Cerebellar cortex (tissue), 1 donor: ENCODE measurements at regions not wholly inside any gene's neighbourhood (a gene's known extent, or its start where the extent isn't known, plus 50 kb on each side); places are given as distances from the start of the nearest gene placed in this dataset.
"Not testable (repeated sequence)": the region's sequence is repeated elsewhere in the genome, so short reads cannot be mapped to it uniquely, and the experiment has no call there.

ENCODE experiments used
- DNase-seq: peaks from one replicate; pipeline ENCODE4 v3.0.0-alpha.2; 2015; ENCODE audit warnings: low spot score

DNA sequence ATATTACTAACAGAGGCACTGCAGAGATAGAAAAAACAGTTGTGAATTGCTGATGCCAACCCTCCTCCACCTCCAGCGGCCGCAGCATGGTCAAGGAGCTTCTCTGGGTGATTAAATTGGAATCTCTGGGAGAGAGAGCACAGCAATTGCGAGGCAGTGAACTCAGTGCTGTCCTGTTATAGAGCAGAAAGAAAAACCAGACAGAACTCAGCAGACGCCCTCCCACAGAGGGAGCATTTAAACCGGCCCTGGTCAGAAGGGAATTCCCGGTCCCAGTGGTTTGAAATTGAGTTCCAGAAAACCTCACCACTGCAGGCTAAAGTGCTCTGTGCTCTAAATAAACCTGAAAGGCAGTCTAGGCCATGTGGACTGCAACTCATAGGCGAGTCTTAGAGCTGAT is 175.4 kb downstream of the SQOR start:
- no peak for DNase-seq

DNA sequence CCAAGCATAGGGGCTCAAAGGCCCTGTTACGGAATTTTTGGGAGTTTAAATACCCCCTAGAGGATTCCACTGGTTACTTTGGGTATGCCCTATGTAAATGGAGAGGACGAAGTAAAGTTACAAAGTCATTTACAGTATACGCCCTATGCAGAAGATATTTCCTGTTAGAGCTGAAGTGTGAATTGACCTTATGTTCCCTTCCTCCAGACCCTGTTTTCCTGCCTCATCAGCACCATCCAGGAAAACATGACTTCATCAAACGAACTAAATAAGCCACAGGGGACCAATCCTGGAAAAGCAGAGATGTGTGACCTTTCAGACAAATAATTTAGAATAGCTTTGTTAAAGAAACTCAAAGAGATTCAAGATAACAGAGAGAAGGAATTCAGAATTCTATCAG is 177.4 kb downstream of the SQOR start:
- DNase-seq = no peak

DNA sequence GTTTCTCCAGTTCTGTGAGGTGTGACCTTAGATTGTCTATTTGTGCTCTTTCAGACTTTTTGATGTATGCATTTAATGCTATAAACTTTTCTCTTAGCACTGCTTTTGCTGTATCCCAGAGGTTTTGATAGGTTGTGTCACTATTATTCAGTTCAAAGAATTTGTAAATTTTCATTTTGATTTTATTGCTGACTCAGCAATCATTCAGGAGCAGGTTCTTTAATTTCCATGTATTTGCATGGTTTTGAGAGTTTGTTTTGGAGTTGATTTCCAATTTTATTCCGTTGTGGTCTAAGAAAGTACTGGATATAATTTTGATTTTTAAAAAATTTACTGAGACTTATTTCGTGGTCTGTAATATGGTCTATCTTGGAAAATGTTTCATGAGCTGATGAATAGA is 182.7 kb downstream of the SQOR start:
- DNase-seq = not testable (repeated sequence)

DNA sequence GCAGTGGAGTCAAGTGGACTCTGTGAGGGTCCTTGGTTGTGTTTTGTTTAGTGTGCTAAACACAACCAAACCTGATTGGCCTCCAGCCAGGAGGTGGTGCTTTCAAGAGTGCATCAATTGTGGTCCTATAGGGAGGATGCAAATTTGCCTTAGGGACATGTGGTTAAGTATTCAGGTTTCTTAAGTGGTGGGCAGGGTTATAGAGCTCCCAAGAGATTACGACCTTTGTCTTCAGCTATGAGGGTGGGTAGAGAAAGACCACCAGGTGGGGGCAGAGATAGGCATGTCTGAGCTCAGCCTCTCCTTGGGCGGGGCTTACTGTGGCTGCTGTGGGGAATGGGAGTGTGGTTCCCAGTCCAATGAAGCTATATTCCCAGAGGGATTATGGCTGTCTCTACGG is 186.6 kb downstream of the SQOR start:
- DNase-seq = no peak

DNA sequence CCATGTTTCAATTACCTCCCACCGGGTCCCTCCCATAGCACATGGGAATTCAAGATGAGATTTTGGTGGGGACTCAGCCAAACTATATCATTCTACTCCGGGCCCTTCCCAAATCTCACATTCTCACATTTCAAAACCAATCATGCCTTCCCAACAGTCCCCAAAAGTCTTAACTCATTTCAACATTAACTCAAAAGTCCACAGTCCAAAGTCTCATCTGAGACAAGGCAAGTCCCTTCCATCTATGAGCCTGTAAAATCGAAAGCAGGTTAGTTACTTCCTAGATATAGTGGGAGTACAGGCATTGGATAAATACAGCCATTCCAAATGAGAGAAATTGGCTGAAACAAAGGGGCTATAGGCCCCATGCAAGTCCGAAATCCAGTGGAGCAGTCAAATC is 188.1 kb downstream of the SQOR start:
- DNase-seq = not testable (repeated sequence)

- DNase-seq = no peak
Measured at GRCh38 chr15:45827275-45827674, 192.4 kb downstream of the SQOR start.

GRCh38 chr15:45827766-45828165 is 192.9 kb downstream of the SQOR start:
- no peak for DNase-seq

- no peak for DNase-seq
Measured at GRCh38 chr15:45829336-45830153, 194.7 kb downstream of the SQOR start.

DNA sequence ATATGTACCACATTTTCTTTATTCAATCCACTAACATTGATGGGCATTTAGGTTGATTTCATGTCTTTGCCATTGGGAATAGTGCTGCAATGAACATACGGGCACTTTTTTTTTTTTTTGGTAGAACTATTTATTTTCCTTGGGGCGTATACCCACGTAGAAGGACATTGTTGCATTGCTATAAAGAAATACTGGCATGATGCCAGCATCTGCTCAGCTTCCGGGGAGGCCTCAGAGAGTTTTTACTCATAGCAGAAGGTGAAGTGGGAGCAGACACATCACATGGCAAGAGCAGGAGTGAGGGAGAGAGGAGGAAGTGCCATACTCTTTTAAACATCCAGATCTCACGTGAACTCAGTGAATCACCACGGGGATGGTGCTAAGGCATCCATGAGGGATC is 197.0 kb downstream of the SQOR start:
- no peak for DNase-seq

DNA sequence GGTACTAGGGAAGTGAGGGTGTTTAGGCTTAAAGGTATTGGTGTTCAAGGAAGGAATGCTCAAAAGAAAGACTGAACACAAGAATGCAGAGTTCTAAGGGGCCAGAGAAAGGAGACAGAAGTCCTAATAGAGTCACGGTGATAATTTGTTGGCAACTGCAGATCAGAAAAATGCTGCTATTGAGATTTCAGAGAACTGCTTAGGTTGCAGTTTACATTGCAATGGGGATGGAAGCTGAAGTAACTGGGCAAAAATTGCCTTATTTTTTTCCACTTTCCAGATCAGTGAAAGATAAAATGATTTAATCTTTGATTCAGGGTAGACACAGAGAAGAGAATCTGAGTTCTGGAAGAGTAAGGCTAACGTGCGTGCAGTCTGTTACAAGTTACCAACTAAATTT is 199.8 kb downstream of the SQOR start:
- no peak for DNase-seq

GRCh38 chr15:45842151-45842550 is 207.3 kb downstream of the SQOR start:
- DNase-seq = no peak

DNA sequence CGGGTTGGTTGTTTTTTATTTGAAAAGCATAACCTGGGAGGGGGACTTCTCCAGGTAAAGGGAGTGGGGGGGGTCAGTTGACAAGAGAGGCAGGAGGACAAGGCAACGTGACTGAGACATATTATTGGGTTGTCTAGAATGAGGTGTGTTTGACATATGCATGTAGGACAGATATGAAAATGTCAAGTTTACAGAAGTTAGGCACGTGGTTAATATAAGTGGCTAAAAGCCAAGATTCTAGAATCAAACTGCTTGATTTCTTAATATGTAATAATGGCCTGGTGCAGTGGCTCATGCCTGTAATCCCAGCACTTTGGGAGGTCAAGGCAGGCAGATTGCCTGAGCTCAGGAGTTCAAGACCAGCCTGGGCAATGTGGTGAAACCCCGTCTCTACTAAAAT is 212.8 kb downstream of the SQOR start:
- DNase-seq = no peak

GRCh38 chr15:45849136-45849535 is 214.3 kb downstream of the SQOR start:
- no peak for DNase-seq

DNA sequence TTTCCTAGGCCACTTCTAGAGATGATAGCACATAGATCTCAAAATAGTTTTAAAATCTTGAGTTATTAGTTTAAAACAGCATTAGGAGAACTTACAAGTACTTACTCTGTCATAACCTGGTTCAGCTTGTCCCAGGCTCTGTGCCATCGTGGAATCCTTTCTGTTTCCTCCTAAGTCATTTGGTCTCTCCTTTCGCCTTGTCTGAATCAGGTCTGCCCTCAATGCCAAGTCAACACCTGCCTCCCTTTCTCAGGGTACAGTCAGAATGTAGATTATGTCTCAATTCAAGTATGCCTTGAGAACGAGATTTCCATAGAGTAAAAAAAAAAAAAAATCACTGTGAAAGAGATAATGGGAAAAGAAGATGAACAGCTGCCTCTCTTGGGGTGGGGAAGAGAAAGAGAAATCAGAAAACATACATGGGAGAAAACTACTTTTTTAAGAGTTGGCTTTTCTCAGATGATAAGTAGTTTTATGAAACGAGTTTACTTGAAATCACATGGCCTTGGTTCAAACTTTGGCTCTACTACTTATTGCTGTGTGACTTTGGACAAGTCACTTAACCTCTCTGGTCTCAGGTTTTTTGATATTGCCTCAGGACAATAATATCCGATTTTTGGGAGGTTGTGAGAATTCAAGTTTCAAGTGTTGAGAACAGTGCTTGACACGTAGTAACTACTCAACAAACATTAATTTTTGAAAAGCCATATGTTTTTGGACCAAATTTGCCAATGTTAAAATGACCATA is 219.8 kb downstream of the SQOR start:
- DNase-seq = no peak

GRCh38 chr15:45855210-45855906 is 220.5 kb downstream of the SQOR start:
- no peak for DNase-seq

GRCh38 chr15:45855907-45856579 is 221.2 kb downstream of the SQOR start:
- DNase-seq = no peak

- no peak for DNase-seq
Measured at GRCh38 chr15:45857291-45857690, 222.5 kb downstream of the SQOR start.

- no peak for DNase-seq
Measured at GRCh38 chr15:45858491-45858890, 223.7 kb downstream of the SQOR start.

DNA sequence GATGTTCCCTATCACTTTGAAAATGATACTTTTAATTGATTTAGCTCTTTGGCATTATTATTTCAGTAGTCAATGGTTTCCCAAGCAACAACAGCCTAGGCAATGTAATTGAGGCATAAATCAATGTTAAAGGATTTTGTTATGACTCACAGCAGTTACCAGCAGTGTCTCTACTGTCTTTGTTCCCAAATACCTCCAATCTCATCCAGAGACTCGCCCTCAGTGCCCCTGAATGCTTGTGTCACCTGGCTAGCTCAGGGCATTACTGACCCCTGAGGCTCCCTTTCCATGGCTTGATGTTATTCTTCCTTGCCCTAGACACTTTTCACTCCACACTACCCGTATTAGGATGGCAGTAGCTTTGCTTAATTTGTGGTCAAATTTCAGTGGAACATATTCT is 227.2 kb downstream of the SQOR start:
- DNase-seq = no peak

GRCh38 chr15:45863881-45864580 is 229.2 kb downstream of the SQOR start:
- no peak for DNase-seq

DNA sequence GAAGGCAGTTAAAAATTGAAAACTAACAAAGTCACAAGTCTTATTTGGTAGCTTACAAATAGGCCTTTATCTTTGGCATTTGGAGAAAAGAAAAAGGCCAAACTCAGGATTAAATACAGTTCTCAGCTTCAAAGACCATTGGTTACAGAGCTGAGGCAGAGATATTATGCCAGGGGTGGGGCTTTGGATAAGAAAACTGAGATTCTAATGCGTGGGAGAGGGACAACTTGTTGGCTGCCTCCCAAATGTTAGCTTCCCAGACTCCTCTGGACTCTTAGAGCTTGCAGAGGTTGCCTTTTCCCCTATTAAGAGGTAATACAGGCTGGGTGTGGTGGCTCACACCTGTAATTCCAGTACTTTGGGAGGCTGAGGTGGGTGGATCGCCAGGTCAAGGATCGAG is 231.8 kb downstream of the SQOR start:
- DNase-seq = no peak

- DNase-seq = no peak
Measured at GRCh38 chr15:45867281-45867680, 232.5 kb downstream of the SQOR start.
